SK-N-MC (cell line): ENCODE measurements at regions not wholly inside any gene's neighbourhood (a gene's known extent, or its start where the extent isn't known, plus 50 kb on each side); places are given as distances from the start of the nearest gene placed in this dataset.
A peak's percentile ranks its signal among the peaks of the same experiment; 100 is the strongest.

Source experiments
- DNase-seq: peaks from one replicate; pipeline ENCODE4 v3.0.0-alpha.2; 2011; ENCODE audit warnings: low read depth, low spot score
- H3K27ac ChIP-seq: fragments of 200-600 bp; sonication (generic); 2 replicates; pipeline ENCODE4 v1.5.1; 2016; ENCODE audit warnings: mixed run types
- H3K36me3 ChIP-seq: fragments of 200-600 bp; sonication (generic); 2 replicates; pipeline ENCODE4 v1.6.1; 2017; ENCODE audit warnings: antibody characterized with exemption, low read length, mixed read lengths; ENCODE audit not compliant: insufficient read depth
- H3K4me3 ChIP-seq: fragments of 200-600 bp; sonication (generic); 2 replicates; pipeline ENCODE4 v1.5.1; 2016
- H3K9ac ChIP-seq: fragments of 200-600 bp; sonication (generic); 2 replicates; pipeline ENCODE4 v1.8.0; 2017; ENCODE audit warnings: mixed run types, mixed read lengths; ENCODE audit not compliant: insufficient read length
- H3K9me3 ChIP-seq: fragments of 200-600 bp; sonication (generic); 2 replicates; pipeline ENCODE4 v1.6.1; 2017; ENCODE audit warnings: low read depth, mild to moderate bottlenecking, antibody characterized with exemption, low read length, moderate library complexity, mixed read lengths
- EZH2 ChIP-seq: fragments of 200-600 bp; sonication (generic); IDR thresholded peaks from one replicate; pipeline ENCODE4 v1.6.1; 2017; ENCODE audit warnings: antibody characterized with exemption
- FOXP2 ChIP-seq: optimal IDR thresholded peaks from 2 replicates; pipeline ENCODE3; 2011; ENCODE audit warnings: mild to moderate bottlenecking, moderate library complexity; ENCODE audit not compliant: insufficient read depth; ENCODE audit errors: extremely low read length, control extremely low read depth
- POLR2AphosphoS5 ChIP-seq: IDR thresholded peaks from 2 replicates; pipeline ENCODE4 v1.6.1; 2012; ENCODE audit warnings: mild to moderate bottlenecking, low read depth, low read length, borderline replicate concordance

DNA sequence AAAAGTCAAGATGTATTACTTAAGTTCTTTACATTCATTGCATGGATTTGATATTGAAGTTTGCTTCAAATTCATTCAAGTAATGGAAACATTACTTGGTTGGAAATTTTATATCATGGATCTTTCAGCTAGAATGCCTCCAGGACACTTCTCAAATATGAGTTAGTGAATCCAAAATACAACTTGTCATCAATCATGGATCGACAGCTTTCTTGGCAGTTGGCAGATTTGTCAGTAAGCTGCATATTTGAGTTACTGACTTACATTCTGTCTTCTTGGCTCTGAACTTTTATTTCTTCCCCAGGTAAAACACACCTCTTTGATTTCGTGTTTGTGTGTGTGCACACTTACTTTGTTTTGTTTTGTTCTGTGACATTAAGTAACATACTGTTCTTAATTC is 1171.1 kb downstream of the TAF11L14 start:
- Histone ChIP-seq H3K9me3 (no peaks in the 10 kb centered on the region), H3K36me3 (no peaks in the 10 kb centered on the region), H3K27ac (no peak overlapping the region), H3K9ac (no peak overlapping the region), H3K4me3 (no peak overlapping the region)
- TF ChIP-seq FOXP2 (no peak), POLR2AphosphoS5 (no peak), EZH2 (no peak)
- no peak for DNase-seq

DNA sequence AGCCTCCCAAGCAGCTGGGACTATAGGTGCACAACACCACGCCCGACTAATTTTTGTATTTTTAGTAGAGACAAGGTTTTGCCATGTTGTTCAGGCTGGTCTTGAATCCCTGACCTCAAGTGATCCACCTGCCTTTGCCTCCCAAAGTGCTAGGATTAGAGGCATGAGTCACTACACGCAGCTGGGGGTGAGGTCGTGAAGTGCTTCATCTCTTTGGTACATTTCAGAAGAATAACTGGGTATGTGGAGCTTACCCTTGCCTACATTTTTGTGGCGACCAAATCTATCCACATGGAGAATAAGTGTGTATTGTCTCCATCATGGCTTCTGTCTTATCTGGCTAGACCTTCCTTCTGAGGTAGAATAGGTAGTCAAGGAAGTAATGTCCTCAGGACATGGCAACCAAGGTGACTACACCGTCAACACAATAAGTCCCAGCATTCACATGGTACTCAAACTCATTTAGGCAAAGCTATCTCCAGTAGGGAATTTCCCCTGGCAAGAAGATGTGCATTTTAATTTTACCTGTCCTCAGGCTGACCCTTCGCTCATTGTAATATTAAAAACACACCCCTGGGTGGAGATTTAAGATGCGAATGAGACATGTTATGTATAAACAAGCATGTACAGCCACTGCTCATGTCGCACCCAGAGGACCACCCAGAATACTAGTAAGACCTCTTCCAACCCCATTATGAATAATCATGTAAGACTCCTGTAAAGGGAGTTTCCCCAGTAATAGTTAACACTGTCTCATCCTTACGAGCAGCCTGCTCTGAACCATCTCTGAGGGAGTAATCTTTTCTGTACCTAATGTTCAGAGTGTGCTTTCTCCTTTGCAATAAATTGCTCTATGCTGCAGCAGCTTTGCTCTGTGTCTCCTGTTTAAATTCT is 1173.2 kb downstream of the TAF11L14 start:
- TF ChIP-seq POLR2AphosphoS5 = no peak
- no peak for TF ChIP-seq FOXP2
- no peak for TF ChIP-seq EZH2
- Histone ChIP-seq H3K36me3 (no peaks in the 10 kb centered on the region), H3K4me3 (no peak overlapping the region)

DNA sequence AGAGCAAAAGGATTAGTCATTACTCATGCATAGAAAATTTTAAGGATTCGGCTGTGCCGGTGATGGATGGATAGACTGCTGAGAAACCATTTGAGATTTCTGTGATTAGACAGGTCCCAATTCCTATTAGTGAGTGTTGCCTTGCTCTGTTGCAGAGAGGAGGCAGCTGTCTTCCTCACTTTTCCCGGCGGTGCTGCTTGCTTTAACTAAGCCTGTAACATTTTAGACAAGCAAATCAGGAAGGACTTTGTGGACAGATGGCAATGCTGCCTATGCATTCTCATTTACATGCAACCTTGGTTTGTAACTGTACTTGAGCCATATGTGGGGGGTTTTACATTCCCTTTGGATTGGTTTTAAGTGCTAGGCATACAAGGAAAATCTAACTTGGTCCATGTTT is 1176.3 kb downstream of the CDH18 start:
- Histone ChIP-seq H3K9me3 (no peaks in the 10 kb centered on the region), H3K36me3 (no peaks in the 10 kb centered on the region), H3K4me3 (no peak overlapping the region), H3K27ac (no peak overlapping the region), H3K9ac (no peak overlapping the region)
- TF ChIP-seq FOXP2 = no peak
- TF ChIP-seq POLR2AphosphoS5 = no peak
- TF ChIP-seq EZH2 = no peak
- DNase-seq = no peak

More for the DNA sequence above, 1173.2 kb downstream of the TAF11L14 start:
- H3K27ac ChIP-seq = no peak overlapping the region
- no peaks in the 10 kb centered on the region for H3K9me3 ChIP-seq
- no peak overlapping the region for H3K9ac ChIP-seq
- DNase-seq = no peak

DNA sequence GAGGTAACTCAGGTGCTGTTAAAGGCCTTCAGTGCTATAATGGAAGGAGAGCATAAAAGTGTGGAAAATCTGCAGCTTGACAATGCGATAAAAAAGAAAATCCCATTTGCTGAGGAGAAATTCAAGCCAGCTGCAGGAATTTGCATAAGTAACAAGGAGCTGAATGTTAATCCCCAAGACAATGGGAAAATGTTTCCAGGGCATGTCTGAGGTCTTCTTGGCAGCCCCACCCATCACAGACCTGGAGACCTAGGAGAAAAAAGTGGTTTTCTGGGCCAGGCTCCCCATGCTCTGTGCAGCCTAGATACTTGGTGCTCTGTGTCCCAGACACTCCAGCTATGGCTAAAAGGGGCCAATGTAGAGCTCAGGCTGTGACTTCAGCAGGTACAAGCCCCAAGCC is 1159.6 kb downstream of the CDH18 start:
- Histone ChIP-seq H3K27ac (no peak overlapping the region), H3K9me3 (no peaks in the 10 kb centered on the region), H3K36me3 (no peaks in the 10 kb centered on the region), H3K4me3 (no peak overlapping the region), H3K9ac (no peak overlapping the region)
- no peak for DNase-seq
- TF ChIP-seq EZH2 (no peak), FOXP2 (no peak), POLR2AphosphoS5 (no peak)

DNA sequence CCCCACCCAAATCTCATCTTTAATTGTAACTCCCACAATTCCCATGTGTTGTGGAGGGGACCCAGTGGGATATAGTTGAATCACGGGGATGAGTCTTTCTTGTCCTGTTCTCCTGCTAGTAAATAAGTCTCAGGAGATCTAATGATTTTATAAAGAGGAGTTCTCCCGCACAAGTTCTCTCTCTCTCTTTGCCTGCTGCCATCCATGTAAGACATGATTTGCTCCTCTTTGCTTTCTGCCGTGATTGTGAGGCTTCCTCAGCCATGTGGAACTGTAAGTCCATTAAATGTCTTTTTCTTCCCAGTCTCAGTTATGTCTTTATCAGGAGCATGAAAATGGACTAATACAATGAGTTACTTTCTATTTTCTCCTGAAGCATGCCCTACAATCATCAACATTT is 1158.5 kb downstream of the CDH18 start:
- no peak for TF ChIP-seq POLR2AphosphoS5
- TF ChIP-seq EZH2 = no peak
- no peak for DNase-seq
- no peak overlapping the region for H3K27ac ChIP-seq

DNA sequence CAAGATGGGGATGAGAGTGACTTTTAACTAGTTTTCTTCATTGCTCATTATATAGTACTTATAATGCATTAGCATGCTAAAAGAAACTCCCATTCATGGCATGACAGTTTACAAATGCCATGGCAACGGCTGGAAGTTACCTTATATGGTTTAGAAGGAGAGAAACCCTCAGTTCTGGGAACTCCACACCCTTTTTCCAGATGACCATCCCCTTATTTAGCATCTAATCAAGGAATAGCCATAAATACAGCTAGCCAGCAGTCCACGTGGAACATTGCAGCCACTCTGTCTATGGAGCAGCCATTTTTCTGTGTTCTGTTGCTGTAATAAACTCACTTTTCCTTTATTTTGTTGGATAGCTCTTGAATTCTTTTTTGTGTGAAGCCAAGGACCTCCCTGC is 1137.8 kb downstream of the CDH18 start:
- TF ChIP-seq FOXP2 (no peak), EZH2 (no peak), POLR2AphosphoS5 (no peak)
- no peak overlapping the region for H3K27ac ChIP-seq
- H3K9ac ChIP-seq = no peak overlapping the region
- no peak for DNase-seq
- H3K4me3 ChIP-seq = no peak overlapping the region
- no peaks in the 10 kb centered on the region for H3K36me3 ChIP-seq
- no peaks in the 10 kb centered on the region for H3K9me3 ChIP-seq

More for the DNA sequence above, 1158.5 kb downstream of the CDH18 start:
- Histone ChIP-seq H3K9ac (no peak overlapping the region), H3K36me3 (no peaks in the 10 kb centered on the region), H3K9me3 (no peaks in the 10 kb centered on the region), H3K4me3 (no peak overlapping the region)

DNA sequence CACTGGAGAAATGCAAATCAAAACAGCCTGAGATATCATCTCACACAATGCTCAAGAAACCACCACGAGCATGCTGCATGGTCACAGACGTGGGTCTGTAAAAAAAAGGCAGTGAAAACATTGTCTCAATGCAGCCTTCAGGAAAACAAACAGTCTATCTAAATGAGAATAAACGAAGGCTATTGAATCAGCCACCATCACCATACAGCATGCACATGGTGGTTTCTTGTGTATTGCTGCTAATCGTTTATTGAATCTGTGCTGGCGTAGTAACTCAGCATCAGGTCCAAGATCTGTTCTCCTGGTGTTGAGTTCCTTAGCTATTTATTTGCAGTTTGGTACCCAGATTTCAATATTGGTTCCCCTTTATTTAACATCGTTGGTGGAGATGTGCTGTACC is 1115.0 kb downstream of the CDH18 start:
- TF ChIP-seq POLR2AphosphoS5 = no peak

DNA sequence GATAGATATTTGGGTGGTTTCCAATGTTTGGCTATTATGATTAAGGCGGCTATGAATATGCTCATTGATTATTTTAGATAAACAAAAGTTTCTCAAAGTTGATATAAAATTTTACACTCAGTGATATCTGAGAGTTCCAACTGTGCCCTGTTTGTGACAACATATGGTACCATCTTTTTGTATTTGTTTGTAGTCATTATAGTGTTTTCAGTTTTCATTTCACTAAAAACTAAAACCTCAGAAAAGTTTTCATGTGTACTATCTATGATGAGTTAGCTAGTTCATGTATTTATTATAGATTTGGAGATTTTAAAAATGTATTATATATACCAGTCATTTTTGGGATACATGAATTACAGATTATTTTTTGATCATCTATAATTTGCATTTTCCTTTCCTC is 1111.4 kb downstream of the CDH18 start:
- H3K36me3 ChIP-seq = no peaks in the 10 kb centered on the region
- H3K4me3 ChIP-seq = no peak overlapping the region
- TF ChIP-seq FOXP2 (no peak), EZH2 (no peak), POLR2AphosphoS5 (no peak)
- H3K9ac ChIP-seq = no peak overlapping the region
- DNase-seq = no peak
- no peaks in the 10 kb centered on the region for H3K9me3 ChIP-seq
- H3K27ac ChIP-seq = no peak overlapping the region

More for the DNA sequence above, 1115.0 kb downstream of the CDH18 start:
- no peak overlapping the region for H3K27ac ChIP-seq
- no peak for DNase-seq
- no peak overlapping the region for H3K4me3 ChIP-seq
- H3K36me3 ChIP-seq = no peaks in the 10 kb centered on the region
- no peaks in the 10 kb centered on the region for H3K9me3 ChIP-seq
- no peak overlapping the region for H3K9ac ChIP-seq

DNA sequence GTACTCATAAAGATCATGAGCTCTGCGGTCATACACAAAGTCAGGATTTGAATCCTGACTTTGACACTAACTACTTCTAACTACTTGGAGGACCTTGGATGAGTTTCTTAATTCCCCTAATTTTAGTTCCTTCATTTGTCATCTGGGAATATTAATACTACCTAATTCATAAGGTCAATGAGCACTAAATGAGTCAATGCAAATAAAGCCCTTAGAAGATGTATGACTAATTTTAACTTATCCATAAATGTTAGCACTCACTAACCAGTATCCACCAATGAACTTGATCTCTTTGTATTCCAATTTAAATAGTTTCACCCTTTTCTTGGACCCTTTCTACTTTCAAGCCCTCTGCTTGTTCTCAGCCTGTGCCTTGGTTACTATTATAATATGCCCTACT is 1106.4 kb downstream of the CDH18 start:
- H3K27ac ChIP-seq = peak overlapping the region; percentile 39; the same call in 1 of the 2 replicates
- H3K36me3 ChIP-seq = no peaks in the 10 kb centered on the region
- no peak overlapping the region for H3K4me3 ChIP-seq
- no peak for DNase-seq
- TF ChIP-seq EZH2 (no peak), POLR2AphosphoS5 (no peak), FOXP2 (no peak)
- H3K9ac ChIP-seq = no peak overlapping the region
- H3K9me3 ChIP-seq = no peaks in the 10 kb centered on the region
